ENCODE measurements at regions not wholly inside any gene's neighbourhood (a gene's known extent, or its start where the extent isn't known, plus 50 kb on each side); places are given as distances from the start of the nearest gene placed in this dataset.

DNA sequence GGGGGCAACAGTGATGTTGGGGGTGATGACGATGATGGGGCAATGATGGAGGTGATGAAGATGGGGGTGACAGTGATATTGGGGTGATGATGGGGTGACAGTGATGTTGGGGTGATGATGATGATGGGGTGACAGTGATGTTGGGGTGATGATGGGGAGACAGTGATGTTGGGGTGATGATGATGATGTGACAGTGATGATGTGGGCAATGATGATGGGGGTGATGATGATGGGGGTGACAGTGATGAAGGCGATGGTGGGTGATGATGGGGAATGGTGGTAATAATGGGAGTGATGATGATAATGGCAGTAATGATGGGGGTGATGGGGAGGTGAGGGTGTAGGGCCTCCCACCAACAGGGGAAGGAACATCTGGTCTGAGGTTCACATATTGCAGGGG, 150.6 kb downstream of the ERMARD start:
- no peak for DNase-seq (ENCODE audit: extremely low read depth in 1 of 2, low read depth in 1 of 2)

DNA sequence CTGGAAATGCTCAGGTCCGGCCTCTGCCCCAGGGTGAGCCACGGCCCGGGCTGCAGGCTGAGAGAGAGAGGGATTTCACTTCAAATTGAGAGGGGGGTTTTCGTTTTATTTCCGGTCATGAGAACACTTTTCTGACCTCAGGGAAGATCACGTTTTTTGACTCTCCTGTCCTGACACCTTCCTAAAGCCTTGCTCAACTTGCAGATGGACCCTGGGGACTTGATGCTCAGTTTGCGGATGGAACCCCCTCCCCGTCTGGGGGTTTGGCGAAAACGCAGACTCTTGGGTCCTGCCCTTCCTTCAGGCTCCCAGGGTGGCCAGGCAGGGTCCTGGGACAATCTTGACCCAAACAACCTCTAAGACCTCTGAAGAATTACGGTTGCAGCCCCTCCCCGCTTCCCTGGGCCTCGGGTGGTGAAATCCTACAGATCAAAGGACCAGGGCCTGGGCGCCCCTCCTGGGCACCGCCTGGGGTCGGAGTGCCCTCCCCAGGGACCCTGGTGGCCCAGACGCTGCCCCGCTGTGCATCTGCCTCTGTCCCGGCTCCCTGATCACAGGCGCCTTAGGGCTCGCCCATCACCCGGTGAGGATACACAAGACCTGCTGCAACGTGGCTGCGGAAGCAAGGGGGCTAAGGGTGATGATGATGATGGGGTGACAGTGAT, 148.2 kb downstream of the ERMARD start:
- no peak for DNase-seq (ENCODE audit: extremely low read depth in 1 of 2, low read depth in 1 of 2)

DNA sequence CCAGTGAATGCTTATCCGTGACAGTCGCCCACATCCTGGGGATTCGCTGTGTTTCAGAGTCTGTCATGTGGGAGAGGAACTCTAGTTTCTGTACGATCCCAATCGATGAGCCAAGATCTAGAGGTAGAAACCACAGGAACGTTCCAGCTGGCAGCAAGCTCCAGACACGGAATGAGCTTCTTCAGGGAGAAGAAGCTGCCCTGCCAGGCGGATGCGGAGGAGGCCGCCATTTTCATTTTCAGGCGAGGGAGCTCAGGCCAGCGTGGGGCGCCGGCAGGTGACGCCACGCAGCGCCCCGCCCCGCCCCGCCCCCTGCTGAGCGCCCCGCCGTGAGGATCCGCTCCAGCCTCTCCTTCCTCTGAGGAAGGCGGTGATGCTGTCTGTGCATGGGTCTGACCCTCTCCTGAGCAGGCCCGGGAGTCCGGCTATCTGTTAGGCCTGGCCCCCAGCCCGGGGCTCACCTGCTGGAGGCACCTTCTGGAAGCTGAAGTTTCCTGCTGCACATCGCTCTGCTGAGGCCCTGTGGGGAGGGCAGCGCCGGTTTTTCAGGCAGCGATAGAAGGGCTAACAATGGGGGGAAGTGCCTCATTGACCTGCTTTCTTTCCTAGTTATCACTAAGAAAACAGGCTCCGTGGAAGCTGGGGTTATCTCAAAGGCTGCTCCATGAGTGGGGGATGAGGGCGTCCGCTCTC, 147.5 kb downstream of the ERMARD start:
- no peak for DNase-seq (ENCODE audit: extremely low read depth in 1 of 2, low read depth in 1 of 2)

DNA sequence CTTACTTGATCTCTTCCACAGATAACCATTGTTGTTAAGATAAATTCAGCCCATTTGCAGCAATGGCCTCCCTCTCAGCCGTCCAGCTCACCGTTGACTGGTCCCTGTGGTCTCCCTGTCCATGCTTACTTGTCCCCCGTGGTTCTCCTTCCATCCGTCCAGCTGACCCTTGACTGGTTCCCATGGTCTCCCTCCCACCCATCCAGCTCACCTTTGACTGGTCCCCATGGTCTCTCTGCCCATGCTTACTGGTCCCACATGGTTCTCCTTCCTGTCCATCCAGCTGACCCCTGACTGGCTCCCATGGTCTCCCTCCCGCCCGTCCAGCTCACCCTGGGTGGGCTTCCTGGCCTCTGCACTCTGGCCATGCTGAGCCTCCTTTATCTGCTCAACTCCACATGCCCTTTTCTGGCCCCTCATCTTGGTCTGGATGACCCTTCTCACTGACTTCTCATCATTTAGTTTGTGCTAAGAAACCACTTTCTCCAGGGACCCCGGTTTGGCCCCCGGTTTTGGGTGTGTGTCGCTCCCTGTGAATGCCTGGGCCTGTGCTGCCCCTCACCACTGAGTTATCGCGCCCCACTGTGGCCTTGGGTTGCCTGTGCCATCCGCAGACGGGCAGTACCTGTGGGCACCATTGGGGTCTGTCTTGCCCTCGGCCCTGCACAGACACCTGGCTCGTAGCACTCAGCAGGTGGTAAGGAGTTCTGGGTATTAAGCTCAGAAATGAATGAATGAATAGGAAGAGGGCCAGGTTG, 146.4 kb downstream of the ERMARD start:
- no peak for DNase-seq (ENCODE audit: extremely low read depth in 1 of 2, low read depth in 1 of 2)

DNA sequence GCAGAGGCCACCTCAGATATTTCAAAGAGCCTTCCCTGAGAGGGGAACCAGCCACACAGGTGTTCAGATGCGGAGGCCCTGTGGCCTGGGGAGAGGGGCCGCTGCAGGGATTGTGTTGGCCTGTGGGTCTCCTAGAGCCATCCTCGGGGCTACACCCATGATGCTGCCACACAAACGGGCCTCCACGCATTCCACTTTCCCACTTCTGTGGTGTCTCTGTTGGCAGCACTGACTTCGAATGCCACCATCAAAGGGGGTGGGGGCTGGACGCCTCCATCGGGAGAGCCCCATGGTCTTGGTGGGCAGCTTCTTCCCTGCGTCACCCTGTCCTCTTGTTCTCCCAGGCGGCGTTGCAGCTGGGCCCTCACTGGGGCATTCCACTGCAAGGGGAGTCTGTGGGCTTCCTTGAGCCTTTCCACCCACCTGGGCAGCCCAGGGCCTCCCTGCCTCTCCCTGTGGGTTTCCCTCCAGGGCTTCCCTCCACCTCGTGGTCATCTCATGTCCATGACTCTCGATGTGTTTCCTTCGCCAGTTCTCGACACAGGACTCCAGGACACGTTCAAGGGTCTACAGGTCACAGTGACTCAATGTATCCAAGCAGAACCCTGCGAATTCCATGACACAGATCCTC, 145.5 kb downstream of the ERMARD start:
- DNase-seq (ENCODE audit: extremely low read depth in 1 of 2, low read depth in 1 of 2), result no peak

DNA sequence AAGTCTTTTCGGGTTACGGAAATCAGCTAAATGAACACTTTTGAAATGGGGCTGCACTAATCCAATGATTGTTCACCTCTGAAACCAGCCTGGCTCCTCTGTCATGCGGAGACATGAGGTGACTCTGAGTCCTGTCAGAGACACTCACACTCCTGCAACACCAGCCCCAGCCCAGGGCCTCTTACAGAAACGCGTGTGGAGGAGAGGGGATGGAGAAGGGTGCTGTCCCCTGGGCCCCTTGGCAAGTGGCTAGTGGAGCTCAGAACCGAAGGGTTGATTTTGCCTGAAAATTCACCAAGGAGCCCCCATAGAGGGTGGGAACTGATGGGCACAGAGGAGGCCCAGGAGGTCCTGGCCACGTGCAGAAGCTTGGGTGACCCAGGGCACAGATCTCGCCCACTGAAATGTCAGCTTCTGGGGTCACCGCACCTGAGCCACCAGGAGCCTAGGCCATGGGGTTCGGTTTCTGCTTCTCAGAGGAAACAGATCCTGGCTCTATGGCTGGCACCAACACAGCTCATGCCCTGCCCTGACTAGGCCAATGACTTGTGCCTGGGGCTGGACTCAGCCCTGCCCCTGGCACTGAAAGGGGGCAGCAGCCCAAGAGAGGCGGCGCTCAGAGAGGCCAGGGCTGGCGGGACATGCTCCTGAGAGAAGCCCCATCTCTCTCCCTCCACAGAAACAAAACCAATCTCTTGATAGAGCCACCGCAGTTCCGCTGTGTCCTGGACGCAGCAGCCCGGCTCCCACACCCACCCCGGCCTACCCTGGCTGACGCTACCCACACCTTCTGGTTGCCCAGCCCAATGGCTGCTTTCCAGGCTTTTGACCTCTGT, 144.7 kb downstream of the ERMARD start:
- no peak for DNase-seq (ENCODE audit: extremely low read depth in 1 of 2, low read depth in 1 of 2)

DNA sequence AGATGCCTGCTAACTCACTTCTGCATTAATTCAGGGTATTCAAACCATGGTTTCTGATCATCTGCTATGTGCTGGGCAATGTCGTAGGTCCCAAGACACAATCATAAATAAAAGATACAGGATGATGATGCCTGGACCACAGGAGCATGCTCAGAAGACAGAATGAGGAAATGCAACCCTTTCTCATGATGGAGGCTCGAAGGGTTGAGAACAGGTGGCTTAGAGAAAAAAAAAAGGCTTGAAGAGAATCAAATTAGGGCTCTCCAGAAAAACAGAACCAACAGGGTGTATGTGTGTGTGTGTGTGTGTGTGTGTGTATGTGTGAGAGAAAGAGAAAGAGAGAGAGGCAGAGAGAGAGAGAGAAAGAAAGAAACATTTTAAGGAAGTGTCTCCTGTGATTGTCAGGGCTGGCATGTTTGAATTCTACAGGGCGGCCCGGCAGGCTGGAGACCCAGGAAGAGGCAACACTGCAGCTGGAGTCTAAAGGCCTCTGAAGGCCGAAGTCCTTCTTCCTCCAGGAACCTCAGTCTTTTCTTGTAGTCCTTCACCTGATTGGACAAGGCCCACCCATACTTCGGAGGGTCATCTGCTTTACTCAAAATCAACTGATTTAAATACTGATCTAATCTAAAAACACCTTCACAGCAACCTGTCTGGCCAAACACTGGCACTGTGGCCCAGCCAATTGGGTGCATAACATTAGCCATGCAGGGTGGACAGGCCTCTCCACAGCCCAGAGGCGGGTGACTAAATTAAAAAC, 143.8 kb downstream of the ERMARD start:
- no peak for DNase-seq (ENCODE audit: extremely low read depth in 1 of 2, low read depth in 1 of 2)

DNA sequence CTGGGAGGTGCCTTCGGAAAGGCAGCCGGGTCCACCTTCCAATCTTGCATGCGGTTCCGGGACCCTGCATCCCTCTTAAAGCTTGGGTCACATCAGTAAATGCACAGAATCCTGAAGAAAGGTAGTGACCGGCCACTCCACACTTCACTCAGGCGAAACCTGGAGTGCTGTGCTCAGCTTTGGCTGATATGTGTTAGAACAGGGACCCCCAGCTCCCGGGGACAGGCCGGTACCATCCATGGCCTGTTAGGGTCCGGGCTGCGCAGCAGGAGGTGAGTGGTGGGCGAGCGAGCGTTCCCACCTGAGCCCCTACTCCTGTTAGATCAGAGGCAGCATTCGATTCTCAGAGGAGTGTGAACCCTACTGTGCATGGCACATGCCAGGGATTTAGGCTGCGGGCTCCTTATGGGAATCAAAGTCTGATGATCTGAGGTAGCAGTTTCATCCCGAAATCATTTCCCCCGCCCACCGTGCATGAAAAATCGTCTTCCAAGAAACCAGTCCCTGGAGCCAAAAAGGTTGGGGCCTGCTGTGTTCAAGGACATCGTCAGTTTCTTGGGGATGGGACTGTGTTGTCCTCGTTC, 143.0 kb downstream of the ERMARD start:
- no peak for DNase-seq (ENCODE audit: extremely low read depth in 1 of 2, low read depth in 1 of 2)

DNA sequence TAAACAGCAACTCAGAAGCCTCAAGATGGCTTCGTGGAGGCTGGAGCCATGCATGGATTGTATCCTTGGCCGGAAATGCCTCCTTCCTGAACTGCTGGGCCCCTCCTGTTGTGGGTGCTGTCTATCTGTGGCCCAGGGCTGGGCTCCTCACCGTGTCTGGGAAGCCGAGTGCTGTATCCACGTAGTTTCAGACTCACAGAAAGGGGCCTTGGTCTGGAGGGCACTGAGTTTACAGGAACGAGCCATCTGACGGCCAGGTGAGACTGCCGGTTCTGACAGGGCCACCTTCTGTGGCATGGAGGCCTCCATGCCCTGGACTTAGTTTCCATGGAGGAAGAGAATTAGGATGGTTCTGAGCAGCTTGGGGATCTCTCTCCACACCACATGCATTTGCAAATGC, 142.2 kb downstream of the ERMARD start:
- DNase-seq (ENCODE audit: extremely low read depth in 1 of 2, low read depth in 1 of 2), result no peak

DNA sequence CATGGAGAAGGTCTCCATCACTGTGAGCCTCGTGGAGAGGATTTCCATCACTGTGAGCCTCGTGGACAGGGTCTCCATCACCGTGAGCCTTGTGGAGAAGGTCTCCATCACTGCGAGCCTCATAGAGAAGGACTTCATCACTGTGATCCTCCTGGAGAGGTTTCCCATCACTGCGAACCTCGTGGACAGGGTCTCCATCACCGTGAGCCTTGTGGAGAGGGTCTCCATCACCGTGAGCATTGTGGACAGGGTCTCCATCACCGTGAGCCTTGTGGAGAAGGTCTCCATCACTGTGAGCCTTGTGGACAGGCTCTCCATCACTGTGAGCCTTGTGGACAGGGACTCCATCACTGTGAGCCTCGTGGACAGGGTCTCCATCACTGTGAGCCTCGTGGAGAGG, 140.4 kb downstream of the ERMARD start:
- DNase-seq (ENCODE audit: extremely low read depth in 1 of 2, low read depth in 1 of 2), result no peak

DNA sequence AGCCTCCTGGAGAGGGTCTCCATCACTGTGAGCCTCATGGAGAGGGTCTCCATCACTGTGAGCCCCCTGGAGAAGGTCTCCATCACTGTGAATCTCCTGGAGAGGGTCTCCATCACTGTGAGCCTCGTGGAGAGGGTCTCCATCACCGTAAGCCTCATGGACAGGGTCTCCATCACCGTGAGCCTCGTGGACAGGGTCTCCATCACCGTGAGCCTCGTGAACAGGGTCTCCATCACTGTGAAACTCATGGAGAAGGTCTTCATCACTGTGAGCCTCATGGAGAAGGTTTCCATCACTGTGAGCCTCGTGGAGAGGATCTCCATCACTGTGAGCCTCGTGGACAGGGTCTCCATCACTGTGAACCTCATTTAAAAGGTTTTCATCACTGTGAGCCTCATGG, 140.0 kb downstream of the ERMARD start:
- DNase-seq (ENCODE audit: extremely low read depth in 1 of 2, low read depth in 1 of 2), result no peak

DNA sequence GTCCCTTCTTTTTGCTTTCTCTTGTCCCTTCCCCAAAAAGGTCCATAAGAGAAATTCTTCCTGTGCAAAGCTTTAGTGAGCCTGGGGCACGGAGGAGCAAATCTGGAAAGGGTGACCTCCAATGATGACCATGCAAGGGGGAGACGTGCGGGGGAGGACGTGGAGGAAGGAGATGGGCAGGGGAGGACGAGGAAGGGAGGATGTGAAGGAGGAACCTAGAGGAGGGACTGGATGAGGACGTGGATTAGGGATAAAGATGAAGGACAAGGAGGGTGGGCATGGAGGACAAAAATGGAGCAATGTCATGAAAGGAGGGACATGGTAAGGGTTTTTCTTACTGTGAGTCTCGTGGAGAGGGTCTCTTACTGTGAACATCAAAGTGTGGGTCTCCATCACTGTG, 139.5 kb downstream of the ERMARD start:
- DNase-seq (ENCODE audit: extremely low read depth in 1 of 2, low read depth in 1 of 2), result no peak

DNA sequence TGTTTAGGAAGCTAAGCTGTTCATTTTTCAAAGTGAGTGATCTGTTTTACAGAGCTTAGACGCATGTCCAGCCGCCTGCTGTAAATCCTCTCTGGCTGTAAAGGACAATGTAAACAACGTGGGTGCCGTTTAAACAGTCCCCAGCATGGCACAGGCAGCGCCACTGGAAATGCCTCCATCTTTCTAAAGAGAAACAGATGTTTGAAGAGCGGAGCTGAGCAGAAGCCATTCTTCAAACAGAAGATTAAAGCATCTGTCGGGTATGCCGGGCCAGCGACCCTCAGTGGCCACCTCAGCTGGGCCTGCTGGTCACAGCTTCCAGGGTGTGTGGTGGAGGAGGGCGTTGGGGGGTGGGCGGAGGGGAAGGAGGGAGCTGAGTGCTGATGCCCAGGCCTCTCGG, 138.6 kb downstream of the ERMARD start:
- no peak for DNase-seq (ENCODE audit: extremely low read depth in 1 of 2, low read depth in 1 of 2)

DNA sequence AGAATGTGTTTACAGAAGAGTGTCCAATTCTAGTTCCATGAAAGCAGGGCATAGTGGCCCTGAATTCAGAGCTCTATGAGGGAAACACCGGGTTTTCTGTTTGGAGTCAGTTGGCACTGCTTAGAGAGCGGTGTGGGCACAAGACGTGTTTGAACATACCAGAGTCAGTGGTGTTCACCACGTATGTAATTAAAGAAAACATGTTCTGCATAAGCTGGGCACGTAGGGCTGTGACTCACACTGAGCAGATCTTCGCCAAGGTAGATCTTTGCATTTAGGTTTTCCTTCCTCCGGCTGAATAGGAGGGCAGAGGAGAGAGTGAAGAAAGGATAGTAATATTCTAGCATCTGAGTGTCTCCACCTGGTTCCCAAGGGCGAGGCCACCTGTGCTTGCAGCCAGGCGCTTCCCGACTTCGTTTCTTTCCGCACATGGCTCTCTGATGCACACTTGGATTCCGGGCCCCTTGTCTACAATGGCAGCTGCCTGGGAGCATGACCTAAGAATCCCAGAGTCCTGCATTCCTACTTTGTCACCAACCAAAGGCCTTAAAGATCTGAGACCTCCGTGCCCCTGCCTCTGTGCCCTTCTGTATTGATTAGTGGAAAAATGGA, 136.2 kb downstream of the ERMARD start:
- no peak for DNase-seq (ENCODE audit: extremely low read depth in 1 of 2, low read depth in 1 of 2)

DNA sequence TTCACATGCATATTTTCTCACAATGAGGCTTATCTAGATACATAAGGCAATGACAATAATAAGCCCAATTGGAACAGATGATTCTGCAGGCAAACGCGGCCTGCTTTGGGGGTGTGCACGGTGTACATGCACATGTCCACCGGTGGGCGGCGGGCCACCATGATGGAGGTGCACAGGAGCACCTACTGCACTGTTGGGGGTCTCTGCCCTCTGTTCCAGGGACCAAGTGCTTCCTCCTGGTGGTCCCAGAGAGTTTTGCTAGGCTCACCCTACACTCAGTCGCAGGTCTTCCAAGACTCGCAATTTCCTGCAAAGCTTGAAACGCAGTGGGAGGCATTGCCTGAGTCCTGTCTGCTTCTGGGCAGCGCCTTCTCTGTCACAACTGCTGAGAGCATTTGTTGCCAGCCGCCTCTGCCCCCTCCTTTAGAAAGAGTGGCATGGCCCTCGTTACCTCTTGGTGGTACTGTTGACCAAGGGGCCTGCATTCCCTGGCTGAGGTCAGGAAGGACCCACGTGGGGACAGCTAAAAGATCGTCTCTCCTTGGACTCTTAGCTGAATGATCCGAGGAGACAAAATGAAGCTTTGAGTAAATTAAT, 135.3 kb downstream of the ERMARD start:
- no peak for DNase-seq (ENCODE audit: extremely low read depth in 1 of 2, low read depth in 1 of 2)

DNA sequence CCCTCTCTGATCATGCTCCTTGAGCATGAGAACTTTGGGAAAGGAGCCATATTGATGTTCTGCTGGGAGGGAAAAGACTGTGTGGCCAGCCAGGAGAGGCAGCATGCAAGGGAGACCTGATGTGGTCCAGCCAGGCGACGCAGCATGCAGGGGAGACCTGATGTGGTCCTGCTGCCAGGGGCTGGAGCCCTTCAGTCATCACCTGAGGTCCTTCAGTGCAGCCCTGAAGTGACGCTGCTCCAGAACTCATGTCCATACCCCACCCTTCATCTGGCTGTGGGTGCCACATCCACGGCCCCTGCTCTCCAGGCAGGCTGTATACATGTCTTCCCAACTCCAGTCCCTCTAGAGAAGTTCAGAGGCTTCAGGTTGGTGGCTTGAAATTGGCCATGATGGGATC, 134.4 kb downstream of the ERMARD start:
- no peak for DNase-seq (ENCODE audit: extremely low read depth in 1 of 2, low read depth in 1 of 2)

DNA sequence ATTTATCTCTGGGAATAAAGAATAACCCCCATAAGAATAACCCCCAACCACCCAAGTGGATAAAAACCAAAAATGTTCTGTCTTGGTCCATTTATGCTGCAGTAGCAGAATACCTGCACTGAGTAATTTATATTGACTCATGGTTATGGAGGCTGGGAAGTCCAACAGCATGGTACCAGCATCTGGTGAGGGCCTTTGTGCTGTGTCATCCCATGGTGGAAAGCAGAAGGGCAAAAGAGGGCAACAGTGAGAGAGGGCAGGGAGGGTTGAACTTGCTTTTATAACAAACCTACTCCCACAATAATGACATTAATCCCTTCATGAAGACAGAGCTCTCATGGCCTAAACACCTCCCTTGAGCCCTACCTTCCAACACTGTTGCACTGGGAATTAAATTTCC, 133.7 kb downstream of the ERMARD start:
- no peak for DNase-seq (ENCODE audit: extremely low read depth in 1 of 2, low read depth in 1 of 2)

DNA sequence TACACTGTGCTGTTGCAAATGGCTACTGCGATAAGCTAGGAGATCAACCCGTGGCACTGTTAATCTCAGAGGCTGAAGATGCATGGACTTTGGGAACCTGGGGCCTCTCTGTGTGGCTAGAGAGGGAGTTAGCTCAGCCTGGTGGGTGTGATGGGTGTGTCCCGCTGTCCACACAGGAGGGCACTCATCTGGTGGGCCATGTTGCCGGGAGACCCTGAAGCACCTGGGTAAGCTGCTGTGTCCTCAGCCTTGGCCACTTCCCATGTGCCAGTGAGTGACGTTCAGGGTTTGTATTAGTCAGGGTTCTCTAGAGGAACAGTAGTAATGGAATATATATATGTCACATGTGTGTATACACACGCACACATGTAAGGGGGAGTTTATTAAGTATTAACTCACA, 132.7 kb downstream of the ERMARD start:
- DNase-seq (ENCODE audit: extremely low read depth in 1 of 2, low read depth in 1 of 2), result no peak

DNA sequence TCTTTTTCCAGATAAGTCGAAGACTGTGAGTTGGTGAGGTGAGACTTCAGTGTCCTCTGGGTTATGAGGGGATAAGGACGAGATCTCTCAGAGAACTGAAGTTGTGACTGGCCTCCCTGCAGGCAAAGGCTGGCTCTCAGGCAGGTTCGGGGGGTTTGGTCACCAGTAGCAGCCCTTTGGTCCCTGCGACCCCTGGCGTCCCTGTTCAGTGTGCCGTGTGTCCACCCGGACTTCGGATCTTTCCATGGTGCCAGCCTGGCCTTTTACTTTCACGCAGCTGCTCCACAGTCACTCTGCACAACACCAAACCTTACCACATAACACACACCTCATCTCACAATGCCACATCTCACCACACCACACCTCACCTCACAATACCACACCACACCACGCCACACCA, 131.9 kb downstream of the ERMARD start:
- no peak for DNase-seq (ENCODE audit: extremely low read depth in 1 of 2, low read depth in 1 of 2)

Measured in activated CD8-positive, alpha-beta memory T cell treated with anti-CD3 and anti-CD28 coated beads for 1 hour (primary cell).